ENCODE measurements at regions not wholly inside any gene's neighbourhood (a gene's known extent, or its start where the extent isn't known, plus 50 kb on each side); places are given as distances from the start of the nearest gene placed in this dataset.

GRCh38 chr3:194955546-194955945 is 269.9 kb downstream of the FAM43A start:
- no peak for TF ChIP-seq TEAD4 (IDR thresholded peaks at IDR 0.05)
- no peak for TF ChIP-seq CEBPB (IDR thresholded peaks at IDR 0.05)
- TF ChIP-seq RAD21 (IDR thresholded peaks at IDR 0.05; ENCODE audit: low read depth) = no peak
- TF ChIP-seq FOXM1 (IDR thresholded peaks at IDR 0.05; ENCODE audit: borderline replicate concordance, low read depth) = no peak
- TF ChIP-seq CREB1 (IDR thresholded peaks at IDR 0.05; ENCODE audit: low read depth) = no peak
- TF ChIP-seq EGR1 (IDR thresholded peaks at IDR 0.05) = no peak
- TF ChIP-seq EP300 (IDR thresholded peaks at IDR 0.05; ENCODE audit: borderline replicate concordance) = no peak
- TF ChIP-seq YY1 (IDR thresholded peaks at IDR 0.05; ENCODE audit: low read depth) = no peak

GRCh38 chr3:194955979-194956696 is 270.5 kb downstream of the FAM43A start:
- TF ChIP-seq EP300 (IDR thresholded peaks at IDR 0.05; ENCODE audit: borderline replicate concordance) (no peak), TAF1 (IDR thresholded peaks at IDR 0.05; ENCODE audit: low read depth) (no peak), CREB1 (IDR thresholded peaks at IDR 0.05; ENCODE audit: low read depth) (no peak), TEAD4 (IDR thresholded peaks at IDR 0.05) (no peak), FOXM1 (IDR thresholded peaks at IDR 0.05; ENCODE audit: borderline replicate concordance, low read depth) (no peak), REST (IDR thresholded peaks at IDR 0.05; ENCODE audit: low read depth) (no peak), NFIC (IDR thresholded peaks at IDR 0.05) (no peak), CEBPB (IDR thresholded peaks at IDR 0.05) (no peak), MAX (IDR thresholded peaks at IDR 0.05) (no peak), USF1 (IDR thresholded peaks at IDR 0.05) (no peak), TCF12 (IDR thresholded peaks at IDR 0.05; ENCODE audit: low read depth) (no peak), EGR1 (IDR thresholded peaks at IDR 0.05) (no peak), RAD21 (IDR thresholded peaks at IDR 0.05; ENCODE audit: low read depth) (no peak)

- no peak for TF ChIP-seq ZBTB7A (IDR thresholded peaks at IDR 0.05; ENCODE audit: low read depth)
- TF ChIP-seq NFIC (IDR thresholded peaks at IDR 0.05) = 0 out of 2 replicates have a peak, but pooled peaks have one; percentile 5
Observed at GRCh38 chr3:194956697-194957396, 271.2 kb downstream of the FAM43A start.

GRCh38 chr3:194957743-194958240 is 272.1 kb downstream of the FAM43A start:
- TF ChIP-seq ZBTB7A (IDR thresholded peaks at IDR 0.05; ENCODE audit: low read depth) (no peak), RAD21 (IDR thresholded peaks at IDR 0.05; ENCODE audit: low read depth) (no peak), CREB1 (IDR thresholded peaks at IDR 0.05; ENCODE audit: low read depth) (no peak), TCF12 (IDR thresholded peaks at IDR 0.05; ENCODE audit: low read depth) (no peak), TEAD4 (IDR thresholded peaks at IDR 0.05) (no peak), FOXM1 (IDR thresholded peaks at IDR 0.05; ENCODE audit: borderline replicate concordance, low read depth) (no peak), YY1 (IDR thresholded peaks at IDR 0.05; ENCODE audit: low read depth) (no peak), USF1 (IDR thresholded peaks at IDR 0.05) (no peak), MAX (IDR thresholded peaks at IDR 0.05) (no peak), EGR1 (IDR thresholded peaks at IDR 0.05) (no peak), NFIC (IDR thresholded peaks at IDR 0.05) (no peak), TAF1 (IDR thresholded peaks at IDR 0.05; ENCODE audit: low read depth) (no peak), CEBPB (IDR thresholded peaks at IDR 0.05) (no peak), REST (IDR thresholded peaks at IDR 0.05; ENCODE audit: low read depth) (no peak), EP300 (IDR thresholded peaks at IDR 0.05; ENCODE audit: borderline replicate concordance) (no peak)

- TF ChIP-seq RAD21 (IDR thresholded peaks at IDR 0.05; ENCODE audit: low read depth) (no peak), YY1 (IDR thresholded peaks at IDR 0.05; ENCODE audit: low read depth) (no peak), REST (IDR thresholded peaks at IDR 0.05; ENCODE audit: low read depth) (no peak), CREB1 (IDR thresholded peaks at IDR 0.05; ENCODE audit: low read depth) (no peak), FOXM1 (IDR thresholded peaks at IDR 0.05; ENCODE audit: borderline replicate concordance, low read depth) (no peak), NFIC (IDR thresholded peaks at IDR 0.05) (no peak), MAX (IDR thresholded peaks at IDR 0.05) (no peak), EP300 (IDR thresholded peaks at IDR 0.05; ENCODE audit: borderline replicate concordance) (no peak), TEAD4 (IDR thresholded peaks at IDR 0.05) (no peak), ZBTB7A (IDR thresholded peaks at IDR 0.05; ENCODE audit: low read depth) (no peak), USF1 (IDR thresholded peaks at IDR 0.05) (no peak), EGR1 (IDR thresholded peaks at IDR 0.05) (no peak), TAF1 (IDR thresholded peaks at IDR 0.05; ENCODE audit: low read depth) (no peak), CEBPB (IDR thresholded peaks at IDR 0.05) (no peak), TCF12 (IDR thresholded peaks at IDR 0.05; ENCODE audit: low read depth) (no peak)
Observed at GRCh38 chr3:194959217-194959616, 273.5 kb downstream of the FAM43A start.
